NB4 (cell line): ENCODE measurements at regions not wholly inside any gene's neighbourhood (a gene's known extent, or its start where the extent isn't known, plus 50 kb on each side); places are given as distances from the start of the nearest gene placed in this dataset.

ENCODE experiments used
- POLR2A ChIP-seq: IDR thresholded peaks from 2 replicates; pipeline ENCODE4 v1.6.1; 2011; ENCODE audit warnings: mild to moderate bottlenecking; ENCODE audit not compliant: insufficient read length; ENCODE audit errors: extremely low read depth
- TF ChIP-seq, protein P1 (sequence below): IDR thresholded peaks from one replicate; pipeline ENCODE4 v1.5.1; 2012; ENCODE audit warnings: low read depth, low read length
- TF ChIP-seq, protein P2 (sequence below): IDR thresholded peaks from 2 replicates; pipeline ENCODE4 v1.6.1; 2011; ENCODE audit warnings: low read depth, low read length

- TF ChIP-seq, protein P1, sequence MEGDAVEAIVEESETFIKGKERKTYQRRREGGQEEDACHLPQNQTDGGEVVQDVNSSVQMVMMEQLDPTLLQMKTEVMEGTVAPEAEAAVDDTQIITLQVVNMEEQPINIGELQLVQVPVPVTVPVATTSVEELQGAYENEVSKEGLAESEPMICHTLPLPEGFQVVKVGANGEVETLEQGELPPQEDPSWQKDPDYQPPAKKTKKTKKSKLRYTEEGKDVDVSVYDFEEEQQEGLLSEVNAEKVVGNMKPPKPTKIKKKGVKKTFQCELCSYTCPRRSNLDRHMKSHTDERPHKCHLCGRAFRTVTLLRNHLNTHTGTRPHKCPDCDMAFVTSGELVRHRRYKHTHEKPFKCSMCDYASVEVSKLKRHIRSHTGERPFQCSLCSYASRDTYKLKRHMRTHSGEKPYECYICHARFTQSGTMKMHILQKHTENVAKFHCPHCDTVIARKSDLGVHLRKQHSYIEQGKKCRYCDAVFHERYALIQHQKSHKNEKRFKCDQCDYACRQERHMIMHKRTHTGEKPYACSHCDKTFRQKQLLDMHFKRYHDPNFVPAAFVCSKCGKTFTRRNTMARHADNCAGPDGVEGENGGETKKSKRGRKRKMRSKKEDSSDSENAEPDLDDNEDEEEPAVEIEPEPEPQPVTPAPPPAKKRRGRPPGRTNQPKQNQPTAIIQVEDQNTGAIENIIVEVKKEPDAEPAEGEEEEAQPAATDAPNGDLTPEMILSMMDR: no peak
- TF ChIP-seq, protein P2, sequence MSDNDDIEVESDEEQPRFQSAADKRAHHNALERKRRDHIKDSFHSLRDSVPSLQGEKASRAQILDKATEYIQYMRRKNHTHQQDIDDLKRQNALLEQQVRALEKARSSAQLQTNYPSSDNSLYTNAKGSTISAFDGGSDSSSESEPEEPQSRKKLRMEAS: no peak
- TF ChIP-seq POLR2A: no peak
These were observed 95.3 kb upstream of the SGK1 start for GRCh38 chr6:134413241-134413643.
